GM23338 (cell line): ENCODE measurements at regions not wholly inside any gene's neighbourhood (a gene's known extent, or its start where the extent isn't known, plus 50 kb on each side); places are given as distances from the start of the nearest gene placed in this dataset.

Experiments used
- ATAC-seq: fragments of 200-7000 bp; cut with Tn5 transposase; 3 replicates; pipeline ENCODE4 v1.9.1; 2020
- DNase-seq: peaks from one replicate; pipeline ENCODE4 v3.0.0-alpha.2; 2015; ENCODE audit warnings: low spot score
- H2AFZ ChIP-seq: fragments of 200-600 bp; sonication (generic); 2 replicates; pipeline ENCODE4 v1.8.0; 2016; ENCODE audit warnings: antibody characterized with exemption, mild to moderate bottlenecking, moderate library complexity
- H3F3A ChIP-seq: fragments of 200-600 bp; sonication (generic); replicated peaks from 2 replicates; pipeline ENCODE4 v1.8.0; 2017; ENCODE audit warnings: antibody characterized with exemption, mixed run types, low read depth
- H3K27ac ChIP-seq: fragments of 200-600 bp; sonication (generic); 2 replicates; pipeline ENCODE4 v1.6.1; 2016; ENCODE audit warnings: low read depth
- H3K27me3 ChIP-seq: fragments of 200-600 bp; sonication (generic); 2 replicates; pipeline ENCODE4 v1.8.0; 2016; ENCODE audit warnings: mild to moderate bottlenecking, mixed run types, moderate library complexity; ENCODE audit not compliant: insufficient read depth
- H3K36me3 ChIP-seq: fragments of 200-600 bp; sonication (generic); 2 replicates; pipeline ENCODE4 v1.8.0; 2016; ENCODE audit warnings: mild to moderate bottlenecking; ENCODE audit not compliant: insufficient read depth
- H3K4me1 ChIP-seq: fragments of 200-600 bp; sonication (generic); 2 replicates; pipeline ENCODE4 v1.8.0; 2016; ENCODE audit warnings: mild to moderate bottlenecking, moderate library complexity; ENCODE audit not compliant: insufficient read depth
- H3K4me2 ChIP-seq: fragments of 200-600 bp; sonication (generic); 2 replicates; pipeline ENCODE4 v1.7.1; 2017; ENCODE audit warnings: mixed run types
- H3K4me3 ChIP-seq: fragments of 200-600 bp; sonication (generic); 2 replicates; pipeline ENCODE4 v1.6.1; 2016; ENCODE audit warnings: mixed run types
- H3K79me2 ChIP-seq: fragments of 200-600 bp; sonication (generic); replicated peaks from 2 replicates; pipeline ENCODE4 v1.8.0; 2017; ENCODE audit warnings: mild to moderate bottlenecking; ENCODE audit not compliant: insufficient read depth
- H3K9me2 ChIP-seq: fragments of 200-600 bp; sonication (generic); 2 replicates; pipeline ENCODE4 v1.8.0; 2017; ENCODE audit not compliant: insufficient read depth
- H4K20me1 ChIP-seq: fragments of 200-600 bp; sonication (generic); replicated peaks from 2 replicates; pipeline ENCODE4 v1.8.0; 2017; ENCODE audit warnings: mild to moderate bottlenecking; ENCODE audit not compliant: insufficient read depth
- H3K27ac Mint-ChIP-seq: 2 replicates; pipeline ENCODE4 v1.8.0; 2020; ENCODE audit warnings: inconsistent platforms, mild to moderate bottlenecking, moderate library complexity, mixed read lengths
- H3K27me3 Mint-ChIP-seq: 3 replicates; pipeline ENCODE4 v1.8.0; 2022; ENCODE audit warnings: low read depth, mild to moderate bottlenecking, moderate library complexity, mixed read lengths, inconsistent platforms; ENCODE audit not compliant: insufficient read depth, poor library complexity
- H3K36me3 Mint-ChIP-seq: 3 replicates; pipeline ENCODE4 v1.8.0; 2021; ENCODE audit warnings: low read depth, mild to moderate bottlenecking, inconsistent platforms, moderate library complexity, mixed read lengths
- H3K4me1 Mint-ChIP-seq: 3 replicates; pipeline ENCODE4 v1.8.0; 2020; ENCODE audit warnings: mild to moderate bottlenecking, inconsistent platforms, mixed read lengths
- H3K4me3 Mint-ChIP-seq: 3 replicates; pipeline ENCODE4 v1.8.0; 2021; ENCODE audit warnings: moderate library complexity, mild to moderate bottlenecking, inconsistent platforms, mixed read lengths
- H3K9me3 Mint-ChIP-seq: 3 replicates; pipeline ENCODE4 v1.8.0; 2020; ENCODE audit warnings: moderate library complexity, mild to moderate bottlenecking, inconsistent platforms, mixed read lengths
- CREB1 ChIP-seq: fragments of 250-450 bp; sonication (Bioruptor Pico); IDR thresholded peaks from 2 replicates; pipeline ENCODE4 v1.5.0; 2020; ENCODE audit warnings: low read depth, mild to moderate bottlenecking, moderate library complexity
- EZH2 ChIP-seq: fragments of 200-600 bp; sonication (generic); IDR thresholded peaks from one replicate; pipeline ENCODE4 v1.8.0; 2017; ENCODE audit warnings: antibody characterized with exemption, mild to moderate bottlenecking, low read depth; ENCODE audit not compliant: unreplicated experiment
- EZH2phosphoT487 ChIP-seq: fragments of 200-600 bp; sonication (generic); IDR thresholded peaks from one replicate; pipeline ENCODE4 v1.8.1; 2018; ENCODE audit warnings: antibody characterized with exemption; ENCODE audit not compliant: unreplicated experiment
- JUNB ChIP-seq: IDR thresholded peaks from one replicate; pipeline ENCODE4 v1.6.1; 2016; ENCODE audit warnings: antibody characterized with exemption; ENCODE audit not compliant: unreplicated experiment
- NANOG ChIP-seq: IDR thresholded peaks from 2 replicates; pipeline ENCODE4 v1.6.1; 2016; ENCODE audit warnings: antibody characterized with exemption, borderline replicate concordance
- POLR2AphosphoS5 ChIP-seq: IDR thresholded peaks from 2 replicates; pipeline ENCODE4 v1.6.1; 2016; ENCODE audit warnings: antibody characterized with exemption, low read depth
- STAT1 ChIP-seq: IDR thresholded peaks from one replicate; pipeline ENCODE4 v1.6.1; 2016; ENCODE audit warnings: antibody characterized with exemption; ENCODE audit not compliant: unreplicated experiment
- ZNF114 ChIP-seq: fragments of 250-450 bp; sonication (Bioruptor Pico); IDR thresholded peaks from 2 replicates; pipeline ENCODE4 v1.5.0; 2020; ENCODE audit warnings: mild to moderate bottlenecking, moderate library complexity
- ZNF331 ChIP-seq: fragments of 250-450 bp; sonication (Bioruptor Pico); IDR thresholded peaks from 2 replicates; pipeline ENCODE4 v1.5.0; 2020; ENCODE audit warnings: low read depth, mild to moderate bottlenecking, moderate library complexity
- TF ChIP-seq, protein P1 (sequence below): IDR thresholded peaks from one replicate; pipeline ENCODE4 v1.6.1; 2018; ENCODE audit warnings: antibody characterized with exemption; ENCODE audit not compliant: unreplicated experiment
- TF ChIP-seq, protein P2 (sequence below), 2 experiments: fragments of 200-600 bp in 1 of 2; sonication (generic) in 1 of 2; conservative IDR thresholded peaks; 2 replicates each; pipeline versions ENCODE4 v1.5.1 to v1.6.1; 2016 to 2017; ENCODE audit warnings: antibody characterized with exemption in 2 of 2, low read depth in 2 of 2, mild to moderate bottlenecking in 2 of 2, moderate library complexity in 1 of 2
- TF ChIP-seq, protein P3 (sequence below): IDR thresholded peaks from 2 replicates; pipeline ENCODE4 v1.6.1; 2016; ENCODE audit warnings: antibody characterized with exemption
- TF ChIP-seq, protein P4 (sequence below): fragments of 250-450 bp; sonication (Bioruptor Pico); IDR thresholded peaks from 2 replicates; pipeline ENCODE4 v1.5.0; 2020; ENCODE audit warnings: mild to moderate bottlenecking, moderate library complexity

DNA sequence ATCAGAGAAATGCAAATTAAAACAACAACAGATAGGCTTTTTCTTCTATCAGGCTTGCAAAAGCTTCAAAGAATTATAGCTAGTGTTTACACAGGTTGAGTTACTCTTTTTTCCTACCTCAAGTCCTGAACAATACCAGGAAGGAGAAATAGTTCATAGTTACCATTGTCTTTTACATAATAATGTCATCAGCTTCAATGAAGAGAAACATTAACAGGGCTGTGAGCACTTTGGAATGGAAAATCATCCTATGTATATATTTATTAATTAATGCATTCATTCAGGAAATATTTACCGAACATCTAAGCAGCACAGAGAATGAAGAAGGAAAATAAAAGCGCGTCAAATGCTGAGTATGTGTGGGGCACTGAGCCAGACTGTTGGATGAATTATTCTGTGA is 197.3 kb downstream of the ZBTB18 start:
- Histone ChIP-seq H3K4me1 (no peaks in the 10 kb centered on the region), H2AFZ (no peak overlapping the region), H3K79me2 (no peaks in the 10 kb centered on the region), H4K20me1 (no peaks in the 10 kb centered on the region), H3F3A (no peaks in the 10 kb centered on the region), H3K9me2 (peaks cover 5% of the 10 kb centered on the region; the same call in 1 of the 2 replicates), H3K27ac (no peak overlapping the region), H3K4me3 (no peak overlapping the region), H3K36me3 (no peaks in the 10 kb centered on the region), H3K27me3 (no peaks in the 10 kb centered on the region), H3K4me2 (no peak overlapping the region)
- Mint-ChIP-seq H3K4me1 (no peaks in the 10 kb centered on the region), H3K27me3 (peaks cover 3% of the 10 kb centered on the region), H3K9me3 (no peaks in the 10 kb centered on the region), H3K27ac (no peak overlapping the region), H3K36me3 (no peaks in the 10 kb centered on the region), H3K4me3 (no peak overlapping the region)
- ATAC-seq, result no peak
- TF ChIP-seq ZNF114 (CRISPR knock-in tag) (no peak), EZH2phosphoT487 (no peak), POLR2AphosphoS5 (no peak), ZNF331 (no peak), EZH2 (no peak), STAT1 (no peak), CREB1 (CRISPR knock-in tag) (no peak), JUNB (no peak), NANOG (no peak)
- TF ChIP-seq, protein P1, sequence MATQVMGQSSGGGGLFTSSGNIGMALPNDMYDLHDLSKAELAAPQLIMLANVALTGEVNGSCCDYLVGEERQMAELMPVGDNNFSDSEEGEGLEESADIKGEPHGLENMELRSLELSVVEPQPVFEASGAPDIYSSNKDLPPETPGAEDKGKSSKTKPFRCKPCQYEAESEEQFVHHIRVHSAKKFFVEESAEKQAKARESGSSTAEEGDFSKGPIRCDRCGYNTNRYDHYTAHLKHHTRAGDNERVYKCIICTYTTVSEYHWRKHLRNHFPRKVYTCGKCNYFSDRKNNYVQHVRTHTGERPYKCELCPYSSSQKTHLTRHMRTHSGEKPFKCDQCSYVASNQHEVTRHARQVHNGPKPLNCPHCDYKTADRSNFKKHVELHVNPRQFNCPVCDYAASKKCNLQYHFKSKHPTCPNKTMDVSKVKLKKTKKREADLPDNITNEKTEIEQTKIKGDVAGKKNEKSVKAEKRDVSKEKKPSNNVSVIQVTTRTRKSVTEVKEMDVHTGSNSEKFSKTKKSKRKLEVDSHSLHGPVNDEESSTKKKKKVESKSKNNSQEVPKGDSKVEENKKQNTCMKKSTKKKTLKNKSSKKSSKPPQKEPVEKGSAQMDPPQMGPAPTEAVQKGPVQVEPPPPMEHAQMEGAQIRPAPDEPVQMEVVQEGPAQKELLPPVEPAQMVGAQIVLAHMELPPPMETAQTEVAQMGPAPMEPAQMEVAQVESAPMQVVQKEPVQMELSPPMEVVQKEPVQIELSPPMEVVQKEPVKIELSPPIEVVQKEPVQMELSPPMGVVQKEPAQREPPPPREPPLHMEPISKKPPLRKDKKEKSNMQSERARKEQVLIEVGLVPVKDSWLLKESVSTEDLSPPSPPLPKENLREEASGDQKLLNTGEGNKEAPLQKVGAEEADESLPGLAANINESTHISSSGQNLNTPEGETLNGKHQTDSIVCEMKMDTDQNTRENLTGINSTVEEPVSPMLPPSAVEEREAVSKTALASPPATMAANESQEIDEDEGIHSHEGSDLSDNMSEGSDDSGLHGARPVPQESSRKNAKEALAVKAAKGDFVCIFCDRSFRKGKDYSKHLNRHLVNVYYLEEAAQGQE, result no peak
- TF ChIP-seq, protein P2, sequence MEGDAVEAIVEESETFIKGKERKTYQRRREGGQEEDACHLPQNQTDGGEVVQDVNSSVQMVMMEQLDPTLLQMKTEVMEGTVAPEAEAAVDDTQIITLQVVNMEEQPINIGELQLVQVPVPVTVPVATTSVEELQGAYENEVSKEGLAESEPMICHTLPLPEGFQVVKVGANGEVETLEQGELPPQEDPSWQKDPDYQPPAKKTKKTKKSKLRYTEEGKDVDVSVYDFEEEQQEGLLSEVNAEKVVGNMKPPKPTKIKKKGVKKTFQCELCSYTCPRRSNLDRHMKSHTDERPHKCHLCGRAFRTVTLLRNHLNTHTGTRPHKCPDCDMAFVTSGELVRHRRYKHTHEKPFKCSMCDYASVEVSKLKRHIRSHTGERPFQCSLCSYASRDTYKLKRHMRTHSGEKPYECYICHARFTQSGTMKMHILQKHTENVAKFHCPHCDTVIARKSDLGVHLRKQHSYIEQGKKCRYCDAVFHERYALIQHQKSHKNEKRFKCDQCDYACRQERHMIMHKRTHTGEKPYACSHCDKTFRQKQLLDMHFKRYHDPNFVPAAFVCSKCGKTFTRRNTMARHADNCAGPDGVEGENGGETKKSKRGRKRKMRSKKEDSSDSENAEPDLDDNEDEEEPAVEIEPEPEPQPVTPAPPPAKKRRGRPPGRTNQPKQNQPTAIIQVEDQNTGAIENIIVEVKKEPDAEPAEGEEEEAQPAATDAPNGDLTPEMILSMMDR (conservative IDR thresholded peaks at IDR 0.05; ENCODE audit: low read depth in 2 of 2), result no peak
- TF ChIP-seq, protein P3, sequence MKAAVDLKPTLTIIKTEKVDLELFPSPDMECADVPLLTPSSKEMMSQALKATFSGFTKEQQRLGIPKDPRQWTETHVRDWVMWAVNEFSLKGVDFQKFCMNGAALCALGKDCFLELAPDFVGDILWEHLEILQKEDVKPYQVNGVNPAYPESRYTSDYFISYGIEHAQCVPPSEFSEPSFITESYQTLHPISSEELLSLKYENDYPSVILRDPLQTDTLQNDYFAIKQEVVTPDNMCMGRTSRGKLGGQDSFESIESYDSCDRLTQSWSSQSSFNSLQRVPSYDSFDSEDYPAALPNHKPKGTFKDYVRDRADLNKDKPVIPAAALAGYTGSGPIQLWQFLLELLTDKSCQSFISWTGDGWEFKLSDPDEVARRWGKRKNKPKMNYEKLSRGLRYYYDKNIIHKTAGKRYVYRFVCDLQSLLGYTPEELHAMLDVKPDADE, result no peak
- TF ChIP-seq, protein P4, sequence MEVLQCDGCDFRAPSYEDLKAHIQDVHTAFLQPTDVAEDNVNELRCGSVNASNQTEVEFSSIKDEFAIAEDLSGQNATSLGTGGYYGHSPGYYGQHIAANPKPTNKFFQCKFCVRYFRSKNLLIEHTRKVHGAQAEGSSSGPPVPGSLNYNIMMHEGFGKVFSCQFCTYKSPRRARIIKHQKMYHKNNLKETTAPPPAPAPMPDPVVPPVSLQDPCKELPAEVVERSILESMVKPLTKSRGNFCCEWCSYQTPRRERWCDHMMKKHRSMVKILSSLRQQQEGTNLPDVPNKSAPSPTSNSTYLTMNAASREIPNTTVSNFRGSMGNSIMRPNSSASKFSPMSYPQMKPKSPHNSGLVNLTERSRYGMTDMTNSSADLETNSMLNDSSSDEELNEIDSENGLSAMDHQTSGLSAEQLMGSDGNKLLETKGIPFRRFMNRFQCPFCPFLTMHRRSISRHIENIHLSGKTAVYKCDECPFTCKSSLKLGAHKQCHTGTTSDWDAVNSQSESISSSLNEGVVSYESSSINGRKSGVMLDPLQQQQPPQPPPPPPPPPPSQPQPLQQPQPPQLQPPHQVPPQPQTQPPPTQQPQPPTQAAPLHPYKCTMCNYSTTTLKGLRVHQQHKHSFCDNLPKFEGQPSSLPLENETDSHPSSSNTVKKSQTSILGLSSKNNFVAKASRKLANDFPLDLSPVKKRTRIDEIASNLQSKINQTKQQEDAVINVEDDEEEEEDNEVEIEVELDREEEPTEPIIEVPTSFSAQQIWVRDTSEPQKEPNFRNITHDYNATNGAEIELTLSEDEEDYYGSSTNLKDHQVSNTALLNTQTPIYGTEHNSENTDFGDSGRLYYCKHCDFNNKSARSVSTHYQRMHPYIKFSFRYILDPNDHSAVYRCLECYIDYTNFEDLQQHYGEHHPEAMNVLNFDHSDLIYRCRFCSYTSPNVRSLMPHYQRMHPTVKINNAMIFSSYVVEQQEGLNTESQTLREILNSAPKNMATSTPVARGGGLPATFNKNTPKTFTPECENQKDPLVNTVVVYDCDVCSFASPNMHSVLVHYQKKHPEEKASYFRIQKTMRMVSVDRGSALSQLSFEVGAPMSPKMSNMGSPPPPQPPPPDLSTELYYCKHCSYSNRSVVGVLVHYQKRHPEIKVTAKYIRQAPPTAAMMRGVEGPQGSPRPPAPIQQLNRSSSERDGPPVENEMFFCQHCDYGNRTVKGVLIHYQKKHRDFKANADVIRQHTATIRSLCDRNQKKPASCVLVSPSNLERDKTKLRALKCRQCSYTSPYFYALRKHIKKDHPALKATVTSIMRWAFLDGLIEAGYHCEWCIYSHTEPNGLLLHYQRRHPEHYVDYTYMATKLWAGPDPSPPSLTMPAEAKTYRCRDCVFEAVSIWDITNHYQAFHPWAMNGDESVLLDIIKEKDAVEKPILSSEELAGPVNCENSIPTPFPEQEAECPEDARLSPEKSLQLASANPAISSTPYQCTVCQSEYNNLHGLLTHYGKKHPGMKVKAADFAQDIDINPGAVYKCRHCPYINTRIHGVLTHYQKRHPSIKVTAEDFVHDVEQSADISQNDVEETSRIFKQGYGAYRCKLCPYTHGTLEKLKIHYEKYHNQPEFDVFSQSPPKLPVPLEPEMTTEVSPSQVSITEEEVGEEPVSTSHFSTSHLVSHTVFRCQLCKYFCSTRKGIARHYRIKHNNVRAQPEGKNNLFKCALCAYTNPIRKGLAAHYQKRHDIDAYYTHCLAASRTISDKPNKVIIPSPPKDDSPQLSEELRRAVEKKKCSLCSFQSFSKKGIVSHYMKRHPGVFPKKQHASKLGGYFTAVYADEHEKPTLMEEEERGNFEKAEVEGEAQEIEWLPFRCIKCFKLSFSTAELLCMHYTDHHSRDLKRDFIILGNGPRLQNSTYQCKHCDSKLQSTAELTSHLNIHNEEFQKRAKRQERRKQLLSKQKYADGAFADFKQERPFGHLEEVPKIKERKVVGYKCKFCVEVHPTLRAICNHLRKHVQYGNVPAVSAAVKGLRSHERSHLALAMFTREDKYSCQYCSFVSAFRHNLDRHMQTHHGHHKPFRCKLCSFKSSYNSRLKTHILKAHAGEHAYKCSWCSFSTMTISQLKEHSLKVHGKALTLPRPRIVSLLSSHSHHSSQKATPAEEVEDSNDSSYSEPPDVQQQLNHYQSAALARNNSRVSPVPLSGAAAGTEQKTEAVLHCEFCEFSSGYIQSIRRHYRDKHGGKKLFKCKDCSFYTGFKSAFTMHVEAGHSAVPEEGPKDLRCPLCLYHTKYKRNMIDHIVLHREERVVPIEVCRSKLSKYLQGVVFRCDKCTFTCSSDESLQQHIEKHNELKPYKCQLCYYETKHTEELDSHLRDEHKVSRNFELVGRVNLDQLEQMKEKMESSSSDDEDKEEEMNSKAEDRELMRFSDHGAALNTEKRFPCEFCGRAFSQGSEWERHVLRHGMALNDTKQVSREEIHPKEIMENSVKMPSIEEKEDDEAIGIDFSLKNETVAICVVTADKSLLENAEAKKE, result no peak
- no peak for DNase-seq
